Keratinocyte (primary cell): ENCODE measurements at regions not wholly inside any gene's neighbourhood (a gene's known extent, or its start where the extent isn't known, plus 50 kb on each side); places are given as distances from the start of the nearest gene placed in this dataset.

Experiments used
- EZH2 ChIP-seq: IDR thresholded peaks from one replicate; pipeline ENCODE4 v1.6.1; 2012; ENCODE audit warnings: inconsistent platforms, mild to moderate bottlenecking, low read length, moderate library complexity
- TF ChIP-seq, protein P1 (sequence below), 3 experiments: IDR thresholded peaks in 1 of 3; conservative IDR thresholded peaks in 1 of 3; optimal IDR thresholded peaks in 1 of 3; 2 replicates in 2 of 3; 3 replicates in 1 of 3; pipeline versions ENCODE3 to v1.5.1; 2011; ENCODE audit warnings: low read length in 3 of 3, mild to moderate bottlenecking in 3 of 3, moderate library complexity in 2 of 3, control low read depth in 1 of 3, inconsistent platforms in 1 of 3; ENCODE audit not compliant: insufficient read depth in 2 of 3; ENCODE audit errors: extremely low read depth in 1 of 3

DNA sequence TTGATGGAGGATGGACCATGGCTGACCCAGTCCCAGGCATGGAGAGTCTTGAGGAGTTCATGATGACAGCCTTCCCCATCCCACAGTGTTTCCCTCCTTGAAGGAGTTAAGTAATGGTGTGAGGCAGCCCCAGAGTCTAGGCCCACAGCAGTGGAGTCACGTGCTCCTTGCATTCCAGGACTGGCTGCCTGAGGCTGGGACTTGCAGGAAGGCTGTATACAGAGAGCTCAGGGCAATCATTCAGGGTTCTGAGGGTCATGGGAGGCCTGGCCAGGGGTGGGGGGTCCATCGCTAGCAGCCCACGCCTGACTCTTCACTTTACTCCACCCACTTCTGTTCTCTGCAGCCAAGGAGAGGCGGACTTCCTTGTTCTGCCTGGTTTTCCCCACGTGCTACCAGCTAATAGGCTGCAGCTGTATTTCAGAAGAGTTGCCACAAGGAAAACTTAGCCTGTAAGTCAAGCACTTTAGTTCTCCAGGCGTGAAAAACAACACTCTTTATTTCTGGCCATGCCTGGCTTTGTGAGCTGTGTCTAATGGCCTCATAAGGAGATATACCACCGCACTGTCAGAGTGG lies 272.5 kb downstream of the DHX35 start:
- no peak for TF ChIP-seq EZH2
- TF ChIP-seq, protein P1, sequence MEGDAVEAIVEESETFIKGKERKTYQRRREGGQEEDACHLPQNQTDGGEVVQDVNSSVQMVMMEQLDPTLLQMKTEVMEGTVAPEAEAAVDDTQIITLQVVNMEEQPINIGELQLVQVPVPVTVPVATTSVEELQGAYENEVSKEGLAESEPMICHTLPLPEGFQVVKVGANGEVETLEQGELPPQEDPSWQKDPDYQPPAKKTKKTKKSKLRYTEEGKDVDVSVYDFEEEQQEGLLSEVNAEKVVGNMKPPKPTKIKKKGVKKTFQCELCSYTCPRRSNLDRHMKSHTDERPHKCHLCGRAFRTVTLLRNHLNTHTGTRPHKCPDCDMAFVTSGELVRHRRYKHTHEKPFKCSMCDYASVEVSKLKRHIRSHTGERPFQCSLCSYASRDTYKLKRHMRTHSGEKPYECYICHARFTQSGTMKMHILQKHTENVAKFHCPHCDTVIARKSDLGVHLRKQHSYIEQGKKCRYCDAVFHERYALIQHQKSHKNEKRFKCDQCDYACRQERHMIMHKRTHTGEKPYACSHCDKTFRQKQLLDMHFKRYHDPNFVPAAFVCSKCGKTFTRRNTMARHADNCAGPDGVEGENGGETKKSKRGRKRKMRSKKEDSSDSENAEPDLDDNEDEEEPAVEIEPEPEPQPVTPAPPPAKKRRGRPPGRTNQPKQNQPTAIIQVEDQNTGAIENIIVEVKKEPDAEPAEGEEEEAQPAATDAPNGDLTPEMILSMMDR (optimal IDR thresholded peaks at IDR 0.05 in 1 of 3, IDR thresholded peaks at IDR 0.05 in 1 of 3, conservative IDR thresholded peaks at IDR 0.05 in 1 of 3; ENCODE audit: extremely low read depth in 1 of 3, insufficient read depth in 2 of 3, low read length in 3 of 3): no peak
